ENCODE measurements at regions not wholly inside any gene's neighbourhood (a gene's known extent, or its start where the extent isn't known, plus 50 kb on each side); places are given as distances from the start of the nearest gene placed in this dataset.

DNA sequence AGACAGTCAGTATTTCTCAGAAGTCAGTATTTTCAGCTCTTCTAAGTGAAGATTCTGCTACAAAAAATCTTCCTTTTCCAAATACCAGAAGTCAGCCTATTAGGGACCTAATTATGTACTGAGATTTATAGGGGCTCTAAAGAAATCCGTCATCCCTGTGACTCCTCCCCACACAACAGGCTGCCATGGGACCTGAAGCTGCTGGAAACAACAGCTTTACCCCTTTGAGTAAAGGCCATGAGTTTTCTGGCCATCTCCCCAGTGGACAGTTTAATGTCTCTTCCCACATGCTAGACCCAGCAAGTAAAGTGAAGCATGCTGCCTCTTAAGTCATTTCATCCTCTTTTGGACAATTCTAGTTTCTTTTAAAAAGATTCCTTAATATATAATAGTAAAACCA lies 255.7 kb upstream of the ACVR2A start:
- Histone ChIP-seq H3K9ac (ENCODE audit: insufficient read depth, low read length) (no peak overlapping the region), H3K4me1 (ENCODE audit: control insufficient read depth, extremely low read depth, insufficient read depth, low read length) (no peaks in the 10 kb centered on the region), H3K4me3 (replicated peaks in 1 of 4; ENCODE audit: control extremely low read depth in 1 of 4, insufficient read depth in 1 of 4, low read depth in 3 of 4, low read length in 4 of 4) (no peak overlapping the region), H3K27me3 (ENCODE audit: control insufficient read depth, insufficient read depth, low read length) (no peaks in the 10 kb centered on the region), H4K20me1 (ENCODE audit: control insufficient read depth, extremely low read depth, insufficient read depth, low read length) (no peaks in the 10 kb centered on the region), H3K79me2 (ENCODE audit: control insufficient read depth, insufficient read depth, low read length) (no peaks in the 10 kb centered on the region), H2AFZ (ENCODE audit: low read length) (no peak overlapping the region), H3K27ac (ENCODE audit: insufficient read depth, low read length) (no peak overlapping the region), H3K9me3 (ENCODE audit: control insufficient read depth, insufficient read depth, low read depth, low read length) (no peaks in the 10 kb centered on the region), H3K4me2 (ENCODE audit: extremely low read depth, insufficient read depth, low read length) (no peak overlapping the region), H3K36me3 (ENCODE audit: control insufficient read depth, insufficient read depth, low read length) (no peaks in the 10 kb centered on the region)
- no peak for TF ChIP-seq EZH2 (IDR thresholded peaks at IDR 0.05; ENCODE audit: low read length, missing control alignments)
- TF ChIP-seq, protein P1, sequence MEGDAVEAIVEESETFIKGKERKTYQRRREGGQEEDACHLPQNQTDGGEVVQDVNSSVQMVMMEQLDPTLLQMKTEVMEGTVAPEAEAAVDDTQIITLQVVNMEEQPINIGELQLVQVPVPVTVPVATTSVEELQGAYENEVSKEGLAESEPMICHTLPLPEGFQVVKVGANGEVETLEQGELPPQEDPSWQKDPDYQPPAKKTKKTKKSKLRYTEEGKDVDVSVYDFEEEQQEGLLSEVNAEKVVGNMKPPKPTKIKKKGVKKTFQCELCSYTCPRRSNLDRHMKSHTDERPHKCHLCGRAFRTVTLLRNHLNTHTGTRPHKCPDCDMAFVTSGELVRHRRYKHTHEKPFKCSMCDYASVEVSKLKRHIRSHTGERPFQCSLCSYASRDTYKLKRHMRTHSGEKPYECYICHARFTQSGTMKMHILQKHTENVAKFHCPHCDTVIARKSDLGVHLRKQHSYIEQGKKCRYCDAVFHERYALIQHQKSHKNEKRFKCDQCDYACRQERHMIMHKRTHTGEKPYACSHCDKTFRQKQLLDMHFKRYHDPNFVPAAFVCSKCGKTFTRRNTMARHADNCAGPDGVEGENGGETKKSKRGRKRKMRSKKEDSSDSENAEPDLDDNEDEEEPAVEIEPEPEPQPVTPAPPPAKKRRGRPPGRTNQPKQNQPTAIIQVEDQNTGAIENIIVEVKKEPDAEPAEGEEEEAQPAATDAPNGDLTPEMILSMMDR (conservative IDR thresholded peaks at IDR 0.05 in 1 of 2, IDR thresholded peaks at IDR 0.05 in 1 of 2; ENCODE audit: low read depth in 1 of 2, low read length in 2 of 2) = no peak
- no peak for DNase-seq (ENCODE audit: low read depth in 2 of 2)

DNA sequence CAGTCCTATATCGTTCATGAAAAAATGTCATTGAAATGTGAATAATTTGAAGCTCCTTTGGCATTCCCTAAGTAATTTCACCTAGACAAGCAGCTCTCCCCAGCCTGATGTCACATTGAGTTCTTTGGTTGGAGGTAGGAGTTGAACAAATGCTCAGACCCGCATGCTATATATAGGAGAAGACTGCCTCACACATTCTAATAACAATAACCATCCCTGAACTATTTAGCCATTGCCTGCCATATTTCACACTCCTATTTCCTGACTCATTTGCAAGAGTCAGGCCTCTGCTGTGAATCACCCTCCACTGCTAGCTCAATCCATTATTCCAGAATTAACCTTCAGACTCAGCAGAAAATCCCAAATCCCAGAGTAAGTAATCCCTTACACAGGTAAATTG lies 256.6 kb upstream of the ACVR2A start:
- no peak overlapping the region for H2AFZ ChIP-seq (ENCODE audit: low read length)
- H3K27me3 ChIP-seq (ENCODE audit: control insufficient read depth, insufficient read depth, low read length) = no peaks in the 10 kb centered on the region
- H3K36me3 ChIP-seq (ENCODE audit: control insufficient read depth, insufficient read depth, low read length) = no peaks in the 10 kb centered on the region
- no peak overlapping the region for H3K27ac ChIP-seq (ENCODE audit: insufficient read depth, low read length)
- TF ChIP-seq EZH2 (IDR thresholded peaks at IDR 0.05; ENCODE audit: low read length, missing control alignments) = no peak
- TF ChIP-seq, protein P1 (conservative IDR thresholded peaks at IDR 0.05 in 1 of 2, IDR thresholded peaks at IDR 0.05 in 1 of 2; ENCODE audit: low read depth in 1 of 2, low read length in 2 of 2) = no peak
- H3K9ac ChIP-seq (ENCODE audit: insufficient read depth, low read length) = no peak overlapping the region
- H3K9me3 ChIP-seq (ENCODE audit: control insufficient read depth, insufficient read depth, low read depth, low read length) = no peaks in the 10 kb centered on the region
- no peaks in the 10 kb centered on the region for H4K20me1 ChIP-seq (ENCODE audit: control insufficient read depth, extremely low read depth, insufficient read depth, low read length)
- DNase-seq (ENCODE audit: low read depth in 2 of 2) = peak; percentile 9 to 93
- H3K79me2 ChIP-seq (ENCODE audit: control insufficient read depth, insufficient read depth, low read length) = no peaks in the 10 kb centered on the region
- H3K4me3 ChIP-seq (replicated peaks in 1 of 4; ENCODE audit: control extremely low read depth in 1 of 4, insufficient read depth in 1 of 4, low read depth in 3 of 4, low read length in 4 of 4) = no peak overlapping the region
- H3K4me2 ChIP-seq (ENCODE audit: extremely low read depth, insufficient read depth, low read length) = no peak overlapping the region
- no peaks in the 10 kb centered on the region for H3K4me1 ChIP-seq (ENCODE audit: control insufficient read depth, extremely low read depth, insufficient read depth, low read length)

- Histone ChIP-seq H3K27me3 (ENCODE audit: control insufficient read depth, insufficient read depth, low read length) (no peaks in the 10 kb centered on the region), H3K9me3 (ENCODE audit: control insufficient read depth, insufficient read depth, low read depth, low read length) (no peaks in the 10 kb centered on the region), H3K27ac (ENCODE audit: insufficient read depth, low read length) (no peak overlapping the region), H3K36me3 (ENCODE audit: control insufficient read depth, insufficient read depth, low read length) (no peaks in the 10 kb centered on the region), H3K9ac (ENCODE audit: insufficient read depth, low read length) (no peak overlapping the region), H3K4me2 (ENCODE audit: extremely low read depth, insufficient read depth, low read length) (no peak overlapping the region), H2AFZ (ENCODE audit: low read length) (no peak overlapping the region), H4K20me1 (ENCODE audit: control insufficient read depth, extremely low read depth, insufficient read depth, low read length) (no peaks in the 10 kb centered on the region), H3K4me1 (ENCODE audit: control insufficient read depth, extremely low read depth, insufficient read depth, low read length) (no peaks in the 10 kb centered on the region), H3K79me2 (ENCODE audit: control insufficient read depth, insufficient read depth, low read length) (no peaks in the 10 kb centered on the region), H3K4me3 (replicated peaks in 1 of 4; ENCODE audit: control extremely low read depth in 1 of 4, insufficient read depth in 1 of 4, low read depth in 3 of 4, low read length in 4 of 4) (no peak overlapping the region)
- no peak for DNase-seq (ENCODE audit: low read depth in 2 of 2)
- no peak for TF ChIP-seq EZH2 (IDR thresholded peaks at IDR 0.05; ENCODE audit: low read length, missing control alignments)
- TF ChIP-seq, protein P1 (conservative IDR thresholded peaks at IDR 0.05 in 1 of 2, IDR thresholded peaks at IDR 0.05 in 1 of 2; ENCODE audit: low read depth in 1 of 2, low read length in 2 of 2) = no peak
These were observed 266.3 kb upstream of the ACVR2A start for GRCh38 chr2:147578529-147578928.

All from fibroblast of lung (primary cell).